ENCODE measurements at regions not wholly inside any gene's neighbourhood (a gene's known extent, or its start where the extent isn't known, plus 50 kb on each side); places are given as distances from the start of the nearest gene placed in this dataset.

DNA sequence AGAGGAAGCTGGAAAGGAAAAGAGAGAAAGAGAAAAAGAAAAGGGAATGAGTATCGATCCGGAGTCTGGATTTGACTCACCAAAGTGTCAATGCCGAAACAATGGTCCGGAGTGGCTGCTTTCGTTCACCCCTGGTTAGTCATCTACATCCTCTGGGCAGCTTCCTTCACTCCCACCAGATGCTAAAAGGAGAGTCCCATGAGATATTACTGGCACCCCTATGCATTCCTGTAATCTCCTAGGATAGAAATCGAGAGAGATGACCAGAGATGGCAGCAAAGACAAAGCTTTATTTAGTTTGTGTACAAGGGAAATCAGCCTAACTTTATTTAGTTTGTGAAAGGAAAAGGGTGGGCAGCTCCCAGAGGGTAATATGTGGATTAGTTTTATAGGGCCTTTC, 622.2 kb downstream of the ZPLD1 start:
- DNase-seq (no peak), ATAC-seq (no peak)
- H3K4me1 ChIP-seq = no peaks in the 10 kb centered on the region
- no peak for TF ChIP-seq POLR2A (IDR thresholded peaks at IDR 0.05)
- TF ChIP-seq, protein P1, sequence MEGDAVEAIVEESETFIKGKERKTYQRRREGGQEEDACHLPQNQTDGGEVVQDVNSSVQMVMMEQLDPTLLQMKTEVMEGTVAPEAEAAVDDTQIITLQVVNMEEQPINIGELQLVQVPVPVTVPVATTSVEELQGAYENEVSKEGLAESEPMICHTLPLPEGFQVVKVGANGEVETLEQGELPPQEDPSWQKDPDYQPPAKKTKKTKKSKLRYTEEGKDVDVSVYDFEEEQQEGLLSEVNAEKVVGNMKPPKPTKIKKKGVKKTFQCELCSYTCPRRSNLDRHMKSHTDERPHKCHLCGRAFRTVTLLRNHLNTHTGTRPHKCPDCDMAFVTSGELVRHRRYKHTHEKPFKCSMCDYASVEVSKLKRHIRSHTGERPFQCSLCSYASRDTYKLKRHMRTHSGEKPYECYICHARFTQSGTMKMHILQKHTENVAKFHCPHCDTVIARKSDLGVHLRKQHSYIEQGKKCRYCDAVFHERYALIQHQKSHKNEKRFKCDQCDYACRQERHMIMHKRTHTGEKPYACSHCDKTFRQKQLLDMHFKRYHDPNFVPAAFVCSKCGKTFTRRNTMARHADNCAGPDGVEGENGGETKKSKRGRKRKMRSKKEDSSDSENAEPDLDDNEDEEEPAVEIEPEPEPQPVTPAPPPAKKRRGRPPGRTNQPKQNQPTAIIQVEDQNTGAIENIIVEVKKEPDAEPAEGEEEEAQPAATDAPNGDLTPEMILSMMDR (IDR thresholded peaks at IDR 0.05) = no peak
- no peaks in the 10 kb centered on the region for H3K9me3 ChIP-seq
- H3K4me3 ChIP-seq = no peak overlapping the region
- intact Hi-C loops (cut with DNase I) = no loop called here
- WGBS, 2 donors = 73 to 75% methylated on average over 6 of the region's 6 CpGs
- H3K27me3 ChIP-seq = no peaks in the 10 kb centered on the region
- H3K27ac ChIP-seq = no peak overlapping the region
- H3K36me3 ChIP-seq (replicated peaks in 1 of 2; ENCODE audit: insufficient read depth in 1 of 2, low read depth in 2 of 2) = no peaks in the 10 kb centered on the region

DNA sequence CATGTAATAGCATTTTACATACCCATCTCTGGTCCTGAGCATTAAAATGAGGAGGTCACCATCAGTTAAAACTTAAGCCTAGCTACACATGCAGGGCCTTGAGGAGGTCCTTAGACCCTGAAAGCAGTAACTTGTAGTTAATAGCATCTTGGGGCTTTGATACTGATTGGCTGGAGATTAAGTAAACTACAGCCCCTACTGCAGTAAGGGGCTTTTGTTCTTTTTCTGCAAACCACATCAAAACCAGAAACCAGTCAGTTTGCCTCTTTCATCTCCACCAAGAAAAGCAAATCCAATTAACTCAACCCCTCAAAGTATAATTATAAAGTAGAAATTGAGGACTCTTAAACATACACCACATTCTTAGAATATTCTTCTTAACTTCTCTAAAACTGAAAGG, 622.7 kb downstream of the ZPLD1 start:
- no peaks in the 10 kb centered on the region for H3K4me1 ChIP-seq
- H3K36me3 ChIP-seq (replicated peaks in 1 of 2; ENCODE audit: insufficient read depth in 1 of 2, low read depth in 2 of 2) = no peaks in the 10 kb centered on the region
- no peak for ATAC-seq
- H3K9me3 ChIP-seq = no peaks in the 10 kb centered on the region
- H3K4me3 ChIP-seq = no peak overlapping the region
- TF ChIP-seq, protein P1 (IDR thresholded peaks at IDR 0.05) = no peak
- TF ChIP-seq POLR2A (IDR thresholded peaks at IDR 0.05) = no peak
- no peak for DNase-seq
- H3K27me3 ChIP-seq = no peaks in the 10 kb centered on the region
- no peak overlapping the region for H3K27ac ChIP-seq
- intact Hi-C loops (cut with DNase I) = no loop called here

DNA sequence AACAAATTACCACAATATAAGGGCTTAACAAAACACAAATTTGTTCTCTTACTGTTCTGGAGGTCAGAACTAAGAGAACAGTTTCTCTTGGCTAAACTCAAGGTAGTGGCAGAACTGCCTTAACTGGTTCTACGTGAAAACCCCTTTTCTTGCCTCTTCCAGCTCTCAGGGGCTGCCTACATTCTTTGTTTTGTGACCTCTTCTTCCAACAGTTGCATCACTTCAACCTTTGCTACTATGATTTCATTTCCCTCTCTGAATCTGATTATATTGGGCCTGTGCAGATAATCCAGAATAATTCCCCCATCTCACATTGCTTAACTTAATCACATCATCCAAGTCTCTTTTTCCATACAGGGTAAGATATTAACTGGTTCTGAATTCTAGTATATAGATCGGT, 624.6 kb downstream of the ZPLD1 start:
- Histone ChIP-seq H3K9me3 (no peaks in the 10 kb centered on the region), H3K4me3 (no peak overlapping the region), H3K27me3 (no peaks in the 10 kb centered on the region), H3K36me3 (replicated peaks in 1 of 2; ENCODE audit: insufficient read depth in 1 of 2, low read depth in 2 of 2) (no peaks in the 10 kb centered on the region), H3K27ac (no peak overlapping the region), H3K4me1 (no peaks in the 10 kb centered on the region)
- 56 to 69% methylated on average over 2 of the region's 2 CpGs for WGBS, 2 donors
- ATAC-seq = no peak
- intact Hi-C loops (cut with DNase I) = no loop called here
- no peak for TF ChIP-seq POLR2A (IDR thresholded peaks at IDR 0.05)
- TF ChIP-seq, protein P1 (IDR thresholded peaks at IDR 0.05) = no peak
- no peak for DNase-seq

DNA sequence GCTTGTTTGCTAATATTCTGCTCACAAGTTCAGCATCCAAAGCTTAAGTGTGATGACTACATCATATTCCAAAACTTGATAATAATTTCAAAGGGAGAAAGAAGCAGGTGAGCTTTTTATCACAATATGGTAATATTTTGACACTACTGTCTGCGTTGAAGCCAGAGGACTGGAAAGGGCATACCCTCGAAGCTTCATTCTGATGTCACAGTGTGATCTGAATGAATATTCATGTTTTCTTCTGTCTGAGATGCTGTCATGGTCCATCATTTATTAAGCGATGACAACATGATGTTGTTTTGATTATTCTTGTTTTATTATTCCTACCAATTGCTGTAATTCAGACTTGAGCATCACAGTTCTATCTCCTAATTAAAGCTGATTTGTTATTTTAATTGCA, 625.4 kb downstream of the ZPLD1 start:
- DNase-seq (no peak), ATAC-seq (no peak)
- Histone ChIP-seq H3K27ac (no peak overlapping the region), H3K36me3 (replicated peaks in 1 of 2; ENCODE audit: insufficient read depth in 1 of 2, low read depth in 2 of 2) (no peaks in the 10 kb centered on the region), H3K9me3 (no peaks in the 10 kb centered on the region), H3K4me1 (no peaks in the 10 kb centered on the region), H3K27me3 (no peaks in the 10 kb centered on the region), H3K4me3 (no peak overlapping the region)
- intact Hi-C loops (cut with DNase I) = no loop called here
- WGBS, 2 donors = 76 to 82% methylated on average over 3 of the region's 3 CpGs
- TF ChIP-seq, protein P1 (IDR thresholded peaks at IDR 0.05) = no peak
- no peak for TF ChIP-seq POLR2A (IDR thresholded peaks at IDR 0.05)

DNA sequence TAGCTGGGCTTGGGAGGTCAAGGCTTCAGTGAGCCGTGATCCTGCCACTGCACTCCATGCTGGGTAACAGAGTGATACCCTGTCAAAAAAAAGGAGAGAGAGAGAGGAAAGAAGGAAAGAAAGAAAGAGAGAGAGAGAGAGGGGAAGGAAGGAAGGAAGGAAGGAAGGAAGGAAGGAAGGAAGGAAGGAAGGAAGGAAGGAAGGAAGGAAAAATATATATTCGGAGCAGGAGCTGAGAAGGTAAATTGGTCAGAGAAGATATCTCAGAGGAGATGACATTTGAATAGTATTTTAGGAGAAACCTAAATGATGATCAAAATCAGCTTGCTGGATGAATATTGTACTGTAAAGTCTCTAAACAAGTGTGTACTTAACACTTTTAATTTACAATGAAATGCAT, 633.1 kb downstream of the ZPLD1 start:
- Histone ChIP-seq H3K9me3 (no peaks in the 10 kb centered on the region), H3K36me3 (replicated peaks in 1 of 2; ENCODE audit: insufficient read depth in 1 of 2, low read depth in 2 of 2) (no peaks in the 10 kb centered on the region), H3K4me3 (no peak overlapping the region), H3K4me1 (no peaks in the 10 kb centered on the region), H3K27ac (no peak overlapping the region), H3K27me3 (no peaks in the 10 kb centered on the region)
- TF ChIP-seq POLR2A (IDR thresholded peaks at IDR 0.05) = no peak
- intact Hi-C loops (cut with DNase I) = no loop called here
- ATAC-seq = no peak
- 79 to 91% methylated on average over 2 of the region's 2 CpGs for WGBS, 2 donors
- DNase-seq = no peak

Measured in body of pancreas (tissue), 4 donors.